Vagina (tissue), 2 donors: ENCODE measurements at regions not wholly inside any gene's neighbourhood (a gene's known extent, or its start where the extent isn't known, plus 50 kb on each side); places are given as distances from the start of the nearest gene placed in this dataset.

Experiments used
- DNase-seq, 2 donors: peaks; one replicate each; pipeline ENCODE4 v3.0.0-alpha.2; 2017; ENCODE audit errors: extremely low spot score in 2 of 2
- H3K27ac ChIP-seq: fragments of 200-600 bp; sonication (generic); one replicate; pipeline ENCODE4 v1.5.1; 2019
- H3K27me3 ChIP-seq: fragments of 200-600 bp; sonication (generic); one replicate; pipeline ENCODE4 v1.5.1; 2019
- H3K36me3 ChIP-seq, 2 donors: fragments of 200-600 bp; sonication (generic); one replicate each; pipeline ENCODE4 v1.5.1; 2017 to 2019
- H3K4me1 ChIP-seq: fragments of 200-600 bp; sonication (generic); one replicate; pipeline ENCODE4 v1.5.1; 2019
- H3K4me3 ChIP-seq, 2 donors: fragments of 200-600 bp; sonication (generic); 1 replicate in 1 of 2; 2 replicates in 1 of 2; pipeline ENCODE4 v1.5.1; 2016 to 2019
- H3K9me3 ChIP-seq: fragments of 200-600 bp; sonication (generic); one replicate; pipeline ENCODE4 v1.5.1; 2019
- CTCF ChIP-seq, 3 experiments: fragments of 450-650 bp in 2 of 3; fragments of 200-600 bp in 1 of 3; sonication (generic) in 1 of 3; IDR thresholded peaks; one replicate each; pipeline ENCODE4 v1.5.1; 2017 to 2019; ENCODE audit warnings: antibody characterized with exemption in 3 of 3, mild to moderate bottlenecking in 2 of 3, moderate library complexity in 2 of 3
- POLR2A ChIP-seq, 2 donors: fragments of 450-650 bp; IDR thresholded peaks; one replicate each; pipeline ENCODE4 v1.6.1; 2017; ENCODE audit warnings: antibody characterized with exemption in 2 of 2, mild to moderate bottlenecking in 2 of 2, moderate library complexity in 2 of 2
- POLR2AphosphoS5 ChIP-seq, 2 donors: sonication (generic); formaldehyde crosslinking; IDR thresholded peaks; one replicate each; pipeline ENCODE4 v1.9.0; 2017; ENCODE audit warnings: antibody characterized with exemption in 2 of 2, mild to moderate bottlenecking in 2 of 2, low read depth in 1 of 2; ENCODE audit not compliant: insufficient read depth in 1 of 2
- intact Hi-C: fragments of 100-400 bp; cut with DNase I; formaldehyde crosslinking; loops from one replicate; pipeline ENCODE4 v1.15.1; 2023

- intact Hi-C loops, result no loop called here
- Histone ChIP-seq H3K4me3 (no peak overlapping the region), H3K36me3 (no peaks in the 10 kb centered on the region), H3K9me3 (no peaks in the 10 kb centered on the region), H3K4me1 (no peaks in the 10 kb centered on the region), H3K27ac (no peak overlapping the region), H3K27me3 (no peaks in the 10 kb centered on the region)
- no peak for DNase-seq
- no peak for TF ChIP-seq CTCF (IDR thresholded peaks at IDR 0.05)
- TF ChIP-seq POLR2AphosphoS5 (IDR thresholded peaks at IDR 0.05; ENCODE audit: insufficient read depth in 1 of 2, low read depth in 1 of 2), result no peak
- TF ChIP-seq POLR2A (IDR thresholded peaks at IDR 0.05), result no peak
These were observed 411.3 kb downstream of the CMPK2 start for GRCh38 chr2:6454286-6454990.

- Histone ChIP-seq H3K27ac (no peak overlapping the region), H3K27me3 (no peaks in the 10 kb centered on the region), H3K4me3 (no peak overlapping the region), H3K9me3 (no peaks in the 10 kb centered on the region), H3K36me3 (no peaks in the 10 kb centered on the region), H3K4me1 (no peaks in the 10 kb centered on the region)
- intact Hi-C loops, result no loop called here
- DNase-seq, result no peak
- TF ChIP-seq POLR2AphosphoS5 (IDR thresholded peaks at IDR 0.05; ENCODE audit: insufficient read depth in 1 of 2, low read depth in 1 of 2) (no peak), CTCF (IDR thresholded peaks at IDR 0.05) (no peak), POLR2A (IDR thresholded peaks at IDR 0.05) (no peak)
These were observed 406.6 kb downstream of the CMPK2 start for GRCh38 chr2:6459138-6459537.

- Histone ChIP-seq H3K36me3 (no peaks in the 10 kb centered on the region), H3K4me1 (no peaks in the 10 kb centered on the region), H3K9me3 (peaks cover 5% of the 10 kb centered on the region), H3K4me3 (no peak overlapping the region), H3K27me3 (no peaks in the 10 kb centered on the region), H3K27ac (no peak overlapping the region)
- no peak for DNase-seq
- intact Hi-C loops, result no loop called here
- TF ChIP-seq POLR2AphosphoS5 (IDR thresholded peaks at IDR 0.05; ENCODE audit: insufficient read depth in 1 of 2, low read depth in 1 of 2) (no peak), CTCF (IDR thresholded peaks at IDR 0.05) (no peak), POLR2A (IDR thresholded peaks at IDR 0.05) (no peak)
These were observed 395.2 kb downstream of the CMPK2 start for GRCh38 chr2:6470518-6470917.

GRCh38 chr2:6471419-6471818, 394.3 kb downstream of the CMPK2 start:
- Histone ChIP-seq H3K36me3 (no peaks in the 10 kb centered on the region), H3K4me1 (no peaks in the 10 kb centered on the region), H3K4me3 (no peak overlapping the region), H3K27ac (no peak overlapping the region), H3K27me3 (no peaks in the 10 kb centered on the region), H3K9me3 (peaks cover 3% of the 10 kb centered on the region)
- intact Hi-C loops, result no loop called here
- TF ChIP-seq POLR2AphosphoS5 (IDR thresholded peaks at IDR 0.05; ENCODE audit: insufficient read depth in 1 of 2, low read depth in 1 of 2) (no peak), POLR2A (IDR thresholded peaks at IDR 0.05) (no peak), CTCF (IDR thresholded peaks at IDR 0.05) (no peak)
- DNase-seq, result no peak
